B cell (primary cell): ENCODE measurements at regions not wholly inside any gene's neighbourhood (a gene's known extent, or its start where the extent isn't known, plus 50 kb on each side); places are given as distances from the start of the nearest gene placed in this dataset.

Experiments
- EZH2 ChIP-seq: IDR thresholded peaks from 2 replicates; pipeline ENCODE4 v1.6.1; 2012; ENCODE audit warnings: borderline replicate concordance, low read depth, mild to moderate bottlenecking, moderate library complexity, low read length; ENCODE audit not compliant: insufficient read depth, poor library complexity, severe bottlenecking
- TF ChIP-seq, protein P1 (sequence below): fragments of 200-600 bp; IDR thresholded peaks from one replicate; pipeline ENCODE4 v1.8.0; 2022; ENCODE audit warnings: antibody characterized with exemption, mild to moderate bottlenecking

DNA sequence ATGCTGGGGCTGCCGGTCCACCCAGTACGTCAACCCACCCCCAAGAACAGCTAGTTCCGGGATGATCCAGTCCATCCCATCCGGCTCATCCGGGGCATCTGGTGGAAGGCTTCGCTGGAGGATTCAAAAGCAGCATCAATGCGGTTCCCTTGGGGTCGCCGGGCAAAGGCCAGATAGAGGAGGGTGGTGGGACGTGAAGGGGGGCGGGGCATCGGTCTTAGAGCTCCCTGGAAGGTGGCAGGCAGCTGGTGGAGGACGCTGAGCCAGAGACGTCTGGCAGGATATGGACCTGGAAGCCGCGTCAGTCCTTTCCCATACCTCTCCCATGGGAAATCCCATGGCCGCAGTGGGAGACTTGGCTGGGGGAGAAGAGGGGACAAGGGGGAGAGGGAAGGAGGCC, 1500.8 kb upstream of the DEFB115 start:
- TF ChIP-seq, protein P1, sequence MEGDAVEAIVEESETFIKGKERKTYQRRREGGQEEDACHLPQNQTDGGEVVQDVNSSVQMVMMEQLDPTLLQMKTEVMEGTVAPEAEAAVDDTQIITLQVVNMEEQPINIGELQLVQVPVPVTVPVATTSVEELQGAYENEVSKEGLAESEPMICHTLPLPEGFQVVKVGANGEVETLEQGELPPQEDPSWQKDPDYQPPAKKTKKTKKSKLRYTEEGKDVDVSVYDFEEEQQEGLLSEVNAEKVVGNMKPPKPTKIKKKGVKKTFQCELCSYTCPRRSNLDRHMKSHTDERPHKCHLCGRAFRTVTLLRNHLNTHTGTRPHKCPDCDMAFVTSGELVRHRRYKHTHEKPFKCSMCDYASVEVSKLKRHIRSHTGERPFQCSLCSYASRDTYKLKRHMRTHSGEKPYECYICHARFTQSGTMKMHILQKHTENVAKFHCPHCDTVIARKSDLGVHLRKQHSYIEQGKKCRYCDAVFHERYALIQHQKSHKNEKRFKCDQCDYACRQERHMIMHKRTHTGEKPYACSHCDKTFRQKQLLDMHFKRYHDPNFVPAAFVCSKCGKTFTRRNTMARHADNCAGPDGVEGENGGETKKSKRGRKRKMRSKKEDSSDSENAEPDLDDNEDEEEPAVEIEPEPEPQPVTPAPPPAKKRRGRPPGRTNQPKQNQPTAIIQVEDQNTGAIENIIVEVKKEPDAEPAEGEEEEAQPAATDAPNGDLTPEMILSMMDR, result no peak
- no peak for TF ChIP-seq EZH2
